ENCODE measurements at regions not wholly inside any gene's neighbourhood (a gene's known extent, or its start where the extent isn't known, plus 50 kb on each side); places are given as distances from the start of the nearest gene placed in this dataset.

DNA sequence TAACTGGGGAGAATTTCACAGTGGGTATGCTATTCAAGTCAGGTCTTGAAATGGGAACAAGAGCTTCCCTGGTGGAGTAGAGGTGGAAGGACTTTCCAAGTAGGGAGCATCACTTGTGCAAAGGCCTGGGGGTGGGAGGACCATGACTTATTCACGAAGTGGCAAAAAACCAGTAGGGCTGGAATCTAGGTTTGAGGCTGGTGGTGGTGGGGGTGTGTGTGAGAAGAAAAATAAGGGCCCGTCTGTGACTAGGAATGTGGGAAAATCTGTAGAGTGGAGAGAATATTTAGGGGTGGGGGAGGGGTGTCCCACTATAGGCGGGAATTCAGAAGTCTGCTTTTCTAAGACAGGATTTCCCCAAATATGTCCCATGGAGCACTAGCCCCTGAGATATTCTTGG, 271.9 kb upstream of the TBL1XR1 start:
- no peak for TF ChIP-seq PAX5 (IDR thresholded peaks at IDR 0.05; ENCODE audit: insufficient read depth, low read length, severe bottlenecking)
- no peak for TF ChIP-seq TAF1 (IDR thresholded peaks at IDR 0.05; ENCODE audit: low read depth, low read length)
- no peak for TF ChIP-seq POU2F2 (IDR thresholded peaks at IDR 0.05; ENCODE audit: low read depth, low read length)
- TF ChIP-seq POLR2A (IDR thresholded peaks at IDR 0.05; ENCODE audit: low read depth, low read length) = no peak
- TF ChIP-seq POLR2AphosphoS5 (IDR thresholded peaks at IDR 0.05; ENCODE audit: low read depth, low read length) = no peak
- TF ChIP-seq SPI1 (IDR thresholded peaks at IDR 0.05; ENCODE audit: low read depth, low read length) = no peak

Data from GM12891 (cell line).